ENCODE measurements at regions not wholly inside any gene's neighbourhood (a gene's known extent, or its start where the extent isn't known, plus 50 kb on each side); places are given as distances from the start of the nearest gene placed in this dataset.

- no peak for TF ChIP-seq GATA2 (IDR thresholded peaks at IDR 0.05; ENCODE audit: low read depth, low read length)
- no peak for TF ChIP-seq GATA3 (IDR thresholded peaks at IDR 0.05; ENCODE audit: low read depth, low read length)
Observed at GRCh38 chr4:53651156-53651735, 60.0 kb upstream of the LNX1 start.
